ENCODE measurements at regions not wholly inside any gene's neighbourhood (a gene's known extent, or its start where the extent isn't known, plus 50 kb on each side); places are given as distances from the start of the nearest gene placed in this dataset.

GRCh38 chr5:180411948-180412347, 58.8 kb upstream of the GFPT2 start:
- no peaks in the 10 kb centered on the region for H3K9me3 ChIP-seq (ENCODE audit: low read depth, low read length)
- H3K27me3 ChIP-seq (ENCODE audit: insufficient read depth, low read length), result no peaks in the 10 kb centered on the region
- no peaks in the 10 kb centered on the region for H3K36me3 ChIP-seq (ENCODE audit: insufficient read depth, low read length)
- no peak overlapping the region for H3K27ac ChIP-seq (ENCODE audit: low read depth, low read length)
- H3K4me2 ChIP-seq (ENCODE audit: insufficient read depth, low read length), result no peak overlapping the region
- no peak for TF ChIP-seq CTCF (IDR thresholded peaks at IDR 0.05; ENCODE audit: extremely low read depth, low read depth, low read length)
- DNase-seq (ENCODE audit: insufficient read length, low spot score, missing footprints), result no peak
- H3K4me3 ChIP-seq (ENCODE audit: insufficient read depth, low read length), result no peak overlapping the region
- no peak overlapping the region for H2AFZ ChIP-seq (ENCODE audit: low read length)
- H3K4me1 ChIP-seq (ENCODE audit: insufficient read depth, low read length), result no peaks in the 10 kb centered on the region
- H3K79me2 ChIP-seq (ENCODE audit: insufficient read depth, low read length), result no peaks in the 10 kb centered on the region
- H4K20me1 ChIP-seq (ENCODE audit: insufficient read depth, low read length), result no peaks in the 10 kb centered on the region

- TF ChIP-seq CTCF (IDR thresholded peaks at IDR 0.05; ENCODE audit: extremely low read depth, low read depth, low read length), result no peak
- H2AFZ ChIP-seq (ENCODE audit: low read length), result no peak overlapping the region
- no peak overlapping the region for H3K4me3 ChIP-seq (ENCODE audit: insufficient read depth, low read length)
- no peak for DNase-seq (ENCODE audit: insufficient read length, low spot score, missing footprints)
- H3K36me3 ChIP-seq (ENCODE audit: insufficient read depth, low read length), result no peaks in the 10 kb centered on the region
- H3K4me1 ChIP-seq (ENCODE audit: insufficient read depth, low read length), result no peaks in the 10 kb centered on the region
- H4K20me1 ChIP-seq (ENCODE audit: insufficient read depth, low read length), result no peaks in the 10 kb centered on the region
- no peaks in the 10 kb centered on the region for H3K79me2 ChIP-seq (ENCODE audit: insufficient read depth, low read length)
- no peak overlapping the region for H3K4me2 ChIP-seq (ENCODE audit: insufficient read depth, low read length)
- H3K27me3 ChIP-seq (ENCODE audit: insufficient read depth, low read length), result no peaks in the 10 kb centered on the region
- no peak overlapping the region for H3K27ac ChIP-seq (ENCODE audit: low read depth, low read length)
- H3K9me3 ChIP-seq (ENCODE audit: low read depth, low read length), result no peaks in the 10 kb centered on the region
Observed at GRCh38 chr5:180414176-180414575, 61.0 kb upstream of the GFPT2 start.

- H2AFZ ChIP-seq (ENCODE audit: low read length), result no peak overlapping the region
- DNase-seq (ENCODE audit: insufficient read length, low spot score, missing footprints), result no peak
- TF ChIP-seq CTCF (IDR thresholded peaks at IDR 0.05; ENCODE audit: extremely low read depth, low read depth, low read length), result no peak
- no peaks in the 10 kb centered on the region for H3K27me3 ChIP-seq (ENCODE audit: insufficient read depth, low read length)
- H3K36me3 ChIP-seq (ENCODE audit: insufficient read depth, low read length), result no peaks in the 10 kb centered on the region
- no peak overlapping the region for H3K4me3 ChIP-seq (ENCODE audit: insufficient read depth, low read length)
- no peak overlapping the region for H3K4me2 ChIP-seq (ENCODE audit: insufficient read depth, low read length)
- H4K20me1 ChIP-seq (ENCODE audit: insufficient read depth, low read length), result no peaks in the 10 kb centered on the region
- H3K9me3 ChIP-seq (ENCODE audit: low read depth, low read length), result no peaks in the 10 kb centered on the region
- no peaks in the 10 kb centered on the region for H3K4me1 ChIP-seq (ENCODE audit: insufficient read depth, low read length)
- no peak overlapping the region for H3K27ac ChIP-seq (ENCODE audit: low read depth, low read length)
- H3K79me2 ChIP-seq (ENCODE audit: insufficient read depth, low read length), result no peaks in the 10 kb centered on the region
Observed at GRCh38 chr5:180421672-180422071, 68.5 kb upstream of the GFPT2 start.

GRCh38 chr5:180423133-180423532, 70.0 kb upstream of the GFPT2 start:
- H2AFZ ChIP-seq (ENCODE audit: low read length), result no peak overlapping the region
- H3K79me2 ChIP-seq (ENCODE audit: insufficient read depth, low read length), result no peaks in the 10 kb centered on the region
- H3K27ac ChIP-seq (ENCODE audit: low read depth, low read length), result no peak overlapping the region
- no peak for DNase-seq (ENCODE audit: insufficient read length, low spot score, missing footprints)
- H3K4me3 ChIP-seq (ENCODE audit: insufficient read depth, low read length), result no peak overlapping the region
- no peaks in the 10 kb centered on the region for H3K36me3 ChIP-seq (ENCODE audit: insufficient read depth, low read length)
- no peaks in the 10 kb centered on the region for H3K9me3 ChIP-seq (ENCODE audit: low read depth, low read length)
- no peaks in the 10 kb centered on the region for H3K4me1 ChIP-seq (ENCODE audit: insufficient read depth, low read length)
- no peak for TF ChIP-seq CTCF (IDR thresholded peaks at IDR 0.05; ENCODE audit: extremely low read depth, low read depth, low read length)
- no peaks in the 10 kb centered on the region for H4K20me1 ChIP-seq (ENCODE audit: insufficient read depth, low read length)
- no peaks in the 10 kb centered on the region for H3K27me3 ChIP-seq (ENCODE audit: insufficient read depth, low read length)
- H3K4me2 ChIP-seq (ENCODE audit: insufficient read depth, low read length), result no peak overlapping the region

Measured in osteoblast (primary cell).